ENCODE measurements at regions not wholly inside any gene's neighbourhood (a gene's known extent, or its start where the extent isn't known, plus 50 kb on each side); places are given as distances from the start of the nearest gene placed in this dataset.

DNA sequence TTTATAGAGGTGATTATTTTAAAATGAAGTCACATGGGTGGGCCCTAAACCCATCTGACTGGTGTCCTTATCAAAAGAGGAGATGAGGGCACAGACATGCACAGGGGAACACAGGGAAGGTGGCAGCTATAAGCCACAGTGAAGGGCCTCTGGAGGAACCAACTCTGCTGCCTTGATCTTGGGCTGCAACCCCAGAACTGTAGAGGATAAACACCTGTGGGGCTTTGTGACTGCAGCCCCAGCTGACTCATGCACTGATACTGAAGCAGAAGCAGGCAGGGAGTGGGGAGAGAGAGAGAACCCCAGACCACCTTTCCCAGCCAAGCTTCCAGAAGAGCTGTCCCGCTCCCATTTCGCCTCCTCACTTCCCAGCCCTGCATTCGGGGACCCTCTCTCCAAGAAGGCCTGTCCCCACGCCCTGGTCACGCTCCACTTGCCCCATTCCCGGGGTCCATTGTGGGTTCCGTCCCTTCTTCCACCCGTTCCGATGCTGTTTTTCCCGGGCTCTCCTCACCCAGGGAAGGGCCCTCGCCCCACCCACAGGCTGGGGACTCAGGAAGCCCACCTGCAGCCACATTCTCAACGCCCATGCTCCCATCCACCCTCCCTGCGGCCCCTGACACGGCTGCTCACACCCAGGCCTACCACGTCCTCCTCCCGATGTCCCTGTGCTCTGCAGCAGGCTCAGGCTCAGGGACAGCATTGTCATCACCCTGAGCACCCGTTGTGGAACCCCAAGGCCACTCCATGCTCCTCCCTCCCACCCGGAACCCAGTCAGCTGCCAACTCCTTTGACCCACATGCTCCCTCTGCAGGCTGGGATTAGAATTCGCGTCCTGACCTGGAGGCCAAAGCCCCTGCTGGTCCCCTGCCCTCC is 90.8 kb upstream of the SHANK2 start:
- H3K9ac ChIP-seq (ENCODE audit: low read length in 5 of 5) = no peak overlapping the region
- H3K36me3 ChIP-seq (ENCODE audit: control insufficient read depth in 5 of 5, insufficient read depth in 5 of 5, low read length in 5 of 5) = no peaks in the 10 kb centered on the region
- H3K27me3 ChIP-seq (ENCODE audit: control insufficient read depth in 5 of 5, insufficient read depth in 4 of 5, low read length in 5 of 5) = peaks cover 7 to 40% (median 22%) of the 10 kb centered on the region in 5 donors

DNA sequence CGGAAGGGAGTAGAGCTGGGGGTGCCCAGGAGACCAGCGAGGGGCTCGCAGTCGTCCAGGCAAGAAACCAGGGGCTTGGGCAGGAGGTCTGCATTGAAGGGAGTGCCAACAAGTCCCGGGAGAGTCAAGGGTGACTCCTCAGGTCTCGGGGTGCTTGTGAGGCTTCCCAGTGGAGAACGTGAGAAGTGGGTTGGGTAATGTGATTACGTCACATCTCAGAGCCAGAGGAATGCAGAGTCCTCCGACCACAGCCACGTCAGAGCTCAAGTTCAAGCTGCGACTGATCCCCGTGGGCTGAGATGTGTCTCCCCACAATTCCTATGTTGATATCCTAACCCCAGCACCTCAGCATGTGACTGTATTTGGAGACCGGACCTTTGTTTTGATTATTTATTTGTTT is 89.7 kb upstream of the SHANK2 start:
- no peaks in the 10 kb centered on the region for H3K9me3 ChIP-seq (ENCODE audit: control insufficient read depth in 5 of 5, low read length in 5 of 5)
- H3K4me1 ChIP-seq (ENCODE audit: control insufficient read depth in 5 of 5, insufficient read depth in 5 of 5, low read length in 5 of 5) = no peaks in the 10 kb centered on the region
- no peak overlapping the region for H3K4me3 ChIP-seq (ENCODE audit: low read depth in 1 of 5, low read length in 5 of 5)
- no peak overlapping the region for H3K9ac ChIP-seq (ENCODE audit: low read length in 5 of 5)
- peaks cover 7 to 44% (median 22%) of the 10 kb centered on the region in 5 donors for H3K27me3 ChIP-seq (ENCODE audit: control insufficient read depth in 5 of 5, insufficient read depth in 4 of 5, low read length in 5 of 5)
- no peaks in the 10 kb centered on the region for H3K36me3 ChIP-seq (ENCODE audit: control insufficient read depth in 5 of 5, insufficient read depth in 5 of 5, low read length in 5 of 5)
- no peak overlapping the region for H3K27ac ChIP-seq (ENCODE audit: low read depth, low read length)

More for the DNA sequence above, 90.8 kb upstream of the SHANK2 start:
- Histone ChIP-seq H3K9me3 (ENCODE audit: control insufficient read depth in 5 of 5, low read length in 5 of 5) (no peaks in the 10 kb centered on the region), H3K4me1 (ENCODE audit: control insufficient read depth in 5 of 5, insufficient read depth in 5 of 5, low read length in 5 of 5) (no peaks in the 10 kb centered on the region), H3K4me3 (ENCODE audit: low read depth in 1 of 5, low read length in 5 of 5) (no peak overlapping the region), H3K27ac (ENCODE audit: low read depth, low read length) (no peak overlapping the region)

DNA sequence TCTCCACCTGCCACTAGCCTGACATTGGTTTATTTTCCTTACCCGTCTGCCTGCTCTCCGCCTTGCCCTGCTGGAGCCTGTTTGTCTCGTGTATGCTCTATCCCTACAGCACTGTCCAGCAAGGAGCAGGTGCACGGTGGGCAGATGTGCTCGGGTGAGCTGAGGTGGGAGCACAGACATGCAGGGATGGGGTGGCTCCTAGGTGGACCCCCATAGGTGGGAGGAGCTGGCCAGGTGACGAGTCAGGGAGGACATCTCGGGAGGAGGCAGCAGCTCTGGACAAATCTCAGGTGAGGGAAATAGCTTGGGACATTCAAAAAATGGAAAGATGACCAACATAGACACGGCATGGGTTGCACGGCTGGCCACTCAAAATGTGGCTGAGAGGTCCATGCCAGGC is 89.2 kb upstream of the SHANK2 start:
- no peak overlapping the region for H3K9ac ChIP-seq (ENCODE audit: low read length in 5 of 5)
- no peak overlapping the region for H3K4me3 ChIP-seq (ENCODE audit: low read depth in 1 of 5, low read length in 5 of 5)
- H3K27ac ChIP-seq (ENCODE audit: low read depth, low read length) = no peak overlapping the region
- H3K27me3 ChIP-seq (ENCODE audit: control insufficient read depth in 5 of 5, insufficient read depth in 4 of 5, low read length in 5 of 5) = peaks cover 7 to 46% (median 22%) of the 10 kb centered on the region in 5 donors
- no peaks in the 10 kb centered on the region for H3K4me1 ChIP-seq (ENCODE audit: control insufficient read depth in 5 of 5, insufficient read depth in 5 of 5, low read length in 5 of 5)
- H3K36me3 ChIP-seq (ENCODE audit: control insufficient read depth in 5 of 5, insufficient read depth in 5 of 5, low read length in 5 of 5) = no peaks in the 10 kb centered on the region
- no peaks in the 10 kb centered on the region for H3K9me3 ChIP-seq (ENCODE audit: control insufficient read depth in 5 of 5, low read length in 5 of 5)

DNA sequence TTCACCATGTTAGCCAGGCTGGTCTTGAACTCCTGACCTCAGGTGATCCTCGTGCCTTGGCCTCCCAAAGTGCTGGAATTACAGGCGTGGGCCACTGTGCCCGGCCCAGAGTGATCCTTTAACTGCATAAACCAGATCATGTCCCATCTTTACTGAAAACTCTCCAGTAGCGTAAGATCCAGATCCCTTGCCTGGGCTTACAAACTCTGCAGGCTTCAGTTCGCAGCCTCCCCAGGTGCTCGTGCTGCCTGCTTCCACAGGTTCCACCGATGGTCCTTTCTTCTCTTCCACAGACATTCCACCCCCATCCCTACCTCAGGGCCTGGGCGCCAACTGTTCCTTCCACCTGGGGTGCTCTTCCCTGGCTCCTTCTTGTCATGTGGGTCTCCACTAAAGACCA is 88.8 kb upstream of the SHANK2 start:
- Histone ChIP-seq H3K4me1 (ENCODE audit: control insufficient read depth in 5 of 5, insufficient read depth in 5 of 5, low read length in 5 of 5) (no peaks in the 10 kb centered on the region), H3K36me3 (ENCODE audit: control insufficient read depth in 5 of 5, insufficient read depth in 5 of 5, low read length in 5 of 5) (no peaks in the 10 kb centered on the region), H3K27ac (ENCODE audit: low read depth, low read length) (no peak overlapping the region), H3K27me3 (ENCODE audit: control insufficient read depth in 5 of 5, insufficient read depth in 4 of 5, low read length in 5 of 5) (peaks cover 7 to 48% (median 22%) of the 10 kb centered on the region in 5 donors), H3K4me3 (ENCODE audit: low read depth in 1 of 5, low read length in 5 of 5) (no peak overlapping the region), H3K9ac (ENCODE audit: low read length in 5 of 5) (no peak overlapping the region), H3K9me3 (ENCODE audit: control insufficient read depth in 5 of 5, low read length in 5 of 5) (no peaks in the 10 kb centered on the region)

DNA sequence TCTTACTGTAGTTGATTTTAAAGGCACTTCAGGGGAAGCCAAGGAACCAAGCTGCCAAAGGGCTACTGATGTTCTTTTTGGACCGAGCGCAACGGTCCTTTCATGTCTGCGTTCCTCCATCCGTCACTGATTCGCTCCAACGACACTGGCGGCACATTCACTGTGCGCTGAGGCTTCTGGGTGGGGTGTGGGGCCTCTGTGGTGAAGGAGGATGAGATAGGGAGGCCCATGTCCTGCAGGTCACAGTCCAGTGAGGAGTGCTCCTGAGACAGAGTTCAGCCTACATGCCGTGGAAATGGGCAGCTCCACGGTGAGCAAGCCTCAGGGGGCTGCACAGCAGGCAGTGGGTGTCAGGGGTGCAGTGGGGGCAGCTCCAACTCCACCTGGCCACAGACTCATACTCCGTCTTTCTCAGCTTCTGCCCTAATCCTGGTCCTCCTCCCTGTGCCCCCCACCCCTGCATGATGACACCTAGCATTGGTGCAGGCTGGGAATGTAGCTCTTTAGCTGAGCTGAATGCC is 87.8 kb upstream of the SHANK2 start:
- Histone ChIP-seq H3K9me3 (ENCODE audit: control insufficient read depth in 5 of 5, low read length in 5 of 5) (no peaks in the 10 kb centered on the region), H3K4me1 (ENCODE audit: control insufficient read depth in 5 of 5, insufficient read depth in 5 of 5, low read length in 5 of 5) (no peaks in the 10 kb centered on the region), H3K4me3 (ENCODE audit: low read depth in 1 of 5, low read length in 5 of 5) (no peak overlapping the region), H3K36me3 (ENCODE audit: control insufficient read depth in 5 of 5, insufficient read depth in 5 of 5, low read length in 5 of 5) (no peaks in the 10 kb centered on the region), H3K9ac (ENCODE audit: low read length in 5 of 5) (no peak overlapping the region), H3K27ac (ENCODE audit: low read depth, low read length) (no peak overlapping the region), H3K27me3 (ENCODE audit: control insufficient read depth in 5 of 5, insufficient read depth in 4 of 5, low read length in 5 of 5) (peaks cover 7 to 44% (median 17%) of the 10 kb centered on the region in 5 donors)

DNA sequence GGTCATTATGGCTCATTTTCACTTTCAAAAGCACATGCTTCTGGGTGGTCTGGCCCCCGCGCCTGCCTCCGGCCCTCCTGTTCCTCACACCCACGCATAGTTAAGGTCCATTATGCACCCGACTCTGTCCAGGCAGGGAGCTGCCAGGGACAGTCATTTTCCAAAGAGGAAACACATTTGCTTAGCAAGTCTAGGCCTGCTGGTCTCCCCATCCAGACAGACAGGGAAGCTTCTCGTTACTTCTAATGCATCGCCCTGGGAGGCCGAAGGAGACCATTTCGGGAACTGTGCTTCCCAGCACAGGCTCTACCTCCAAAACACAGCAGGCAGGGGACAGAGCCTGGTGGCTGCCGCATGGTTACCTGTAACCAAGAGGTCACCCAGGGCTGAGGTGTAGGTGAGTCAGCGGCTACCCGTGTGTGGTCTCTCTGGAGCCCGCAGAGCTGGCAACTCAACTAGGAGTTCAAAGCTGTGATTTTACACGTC is 87.1 kb upstream of the SHANK2 start:
- Histone ChIP-seq H3K27ac (ENCODE audit: low read depth, low read length) (no peak overlapping the region), H3K9ac (ENCODE audit: low read length in 5 of 5) (no peak overlapping the region), H3K27me3 (ENCODE audit: control insufficient read depth in 5 of 5, insufficient read depth in 4 of 5, low read length in 5 of 5) (peaks cover 9 to 41% (median 17%) of the 10 kb centered on the region in 5 donors), H3K36me3 (ENCODE audit: control insufficient read depth in 5 of 5, insufficient read depth in 5 of 5, low read length in 5 of 5) (no peaks in the 10 kb centered on the region), H3K9me3 (ENCODE audit: control insufficient read depth in 5 of 5, low read length in 5 of 5) (no peaks in the 10 kb centered on the region), H3K4me3 (ENCODE audit: low read depth in 1 of 5, low read length in 5 of 5) (peak overlapping the region in 1 of 5 donors; percentile 36), H3K4me1 (ENCODE audit: control insufficient read depth in 5 of 5, insufficient read depth in 5 of 5, low read length in 5 of 5) (no peaks in the 10 kb centered on the region)

DNA sequence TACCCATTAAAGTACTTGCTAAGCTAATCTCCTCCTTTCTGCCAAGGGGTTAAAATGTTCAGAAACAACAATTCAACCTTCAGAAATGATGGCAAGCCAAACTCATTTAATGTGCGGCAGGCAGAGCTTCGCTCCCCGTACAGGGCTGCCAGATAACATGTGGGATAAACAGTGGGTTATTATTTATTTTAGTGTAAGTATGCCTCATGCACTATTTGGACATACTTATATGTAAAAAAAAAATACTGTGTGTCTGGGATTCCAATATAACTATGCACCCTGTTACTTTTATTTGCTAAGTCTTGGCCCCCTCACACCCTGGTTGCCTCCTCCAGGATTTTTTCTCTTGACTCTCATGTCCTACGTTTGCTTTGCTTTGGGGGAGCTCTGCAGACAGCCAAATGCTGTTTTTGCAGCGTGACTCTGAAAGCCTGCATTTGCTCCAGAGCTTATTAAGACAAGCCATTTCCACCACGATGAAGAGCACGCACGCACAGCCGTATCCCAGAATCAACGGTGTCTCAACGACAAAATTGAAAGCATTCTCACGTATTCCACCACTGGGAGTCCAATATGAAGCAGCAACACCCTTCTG is 86.5 kb upstream of the SHANK2 start:
- Histone ChIP-seq H3K9ac (ENCODE audit: low read length in 5 of 5) (no peak overlapping the region), H3K27ac (ENCODE audit: low read depth, low read length) (no peak overlapping the region)

DNA sequence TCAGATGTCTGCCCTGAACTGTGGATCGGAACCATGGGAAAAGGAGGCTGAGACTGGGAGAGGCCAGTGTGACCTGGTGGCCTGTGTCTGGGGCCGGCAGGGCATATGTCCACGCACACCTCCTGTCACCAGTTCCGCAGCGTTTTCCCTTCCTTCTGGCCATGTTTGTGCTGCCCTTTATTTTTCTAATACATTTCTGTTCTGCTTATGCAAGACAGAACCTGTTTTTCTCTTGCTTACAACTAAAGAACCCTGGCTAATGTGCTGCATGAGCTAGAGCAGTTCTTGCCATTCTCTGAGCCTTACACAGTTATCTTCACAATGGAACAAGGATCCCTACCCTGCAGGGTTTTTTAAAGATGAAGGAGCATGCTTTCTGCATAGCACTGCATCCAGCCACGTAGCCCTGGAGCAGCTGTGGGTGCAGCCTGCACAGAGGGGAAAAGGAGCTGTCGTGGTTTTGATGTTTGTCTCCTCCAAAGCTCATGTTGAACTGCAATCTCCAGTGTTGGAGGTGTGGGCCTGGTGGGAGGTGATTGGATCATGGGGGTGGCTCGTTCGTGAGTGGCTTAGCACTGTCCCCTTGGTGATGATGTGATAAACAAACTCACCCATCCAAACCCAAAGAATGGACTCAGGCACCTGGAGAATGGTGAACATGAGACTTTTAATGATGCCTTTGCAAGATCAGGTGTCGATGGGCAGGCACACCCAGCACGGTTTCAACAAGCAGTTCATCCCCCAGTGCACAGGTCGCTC is 84.8 kb upstream of the SHANK2 start:
- H3K36me3 ChIP-seq (ENCODE audit: control insufficient read depth in 5 of 5, insufficient read depth in 5 of 5, low read length in 5 of 5) = no peaks in the 10 kb centered on the region
- peaks cover 3 to 10% (median 8%) of the 10 kb centered on the region in 5 donors for H3K9me3 ChIP-seq (ENCODE audit: control insufficient read depth in 5 of 5, low read length in 5 of 5)
- no peaks in the 10 kb centered on the region for H3K4me1 ChIP-seq (ENCODE audit: control insufficient read depth in 5 of 5, insufficient read depth in 5 of 5, low read length in 5 of 5)
- H3K9ac ChIP-seq (ENCODE audit: low read length in 5 of 5) = no peak overlapping the region
- no peak overlapping the region for H3K27ac ChIP-seq (ENCODE audit: low read depth, low read length)
- H3K27me3 ChIP-seq (ENCODE audit: control insufficient read depth in 5 of 5, insufficient read depth in 4 of 5, low read length in 5 of 5) = peaks cover 5 to 32% (median 11%) of the 10 kb centered on the region in 5 donors
- no peak overlapping the region for H3K4me3 ChIP-seq (ENCODE audit: low read depth in 1 of 5, low read length in 5 of 5)

More for the DNA sequence above, 86.5 kb upstream of the SHANK2 start:
- Histone ChIP-seq H3K36me3 (ENCODE audit: control insufficient read depth in 5 of 5, insufficient read depth in 5 of 5, low read length in 5 of 5) (no peaks in the 10 kb centered on the region), H3K4me1 (ENCODE audit: control insufficient read depth in 5 of 5, insufficient read depth in 5 of 5, low read length in 5 of 5) (no peaks in the 10 kb centered on the region), H3K27me3 (ENCODE audit: control insufficient read depth in 5 of 5, insufficient read depth in 4 of 5, low read length in 5 of 5) (peaks cover 9 to 41% (median 12%) of the 10 kb centered on the region in 5 donors), H3K4me3 (ENCODE audit: low read depth in 1 of 5, low read length in 5 of 5) (peak overlapping the region in 1 of 5 donors; percentile 36), H3K9me3 (ENCODE audit: control insufficient read depth in 5 of 5, low read length in 5 of 5) (peaks cover 0 to 2% (median under 1%) of the 10 kb centered on the region in 5 donors)

DNA sequence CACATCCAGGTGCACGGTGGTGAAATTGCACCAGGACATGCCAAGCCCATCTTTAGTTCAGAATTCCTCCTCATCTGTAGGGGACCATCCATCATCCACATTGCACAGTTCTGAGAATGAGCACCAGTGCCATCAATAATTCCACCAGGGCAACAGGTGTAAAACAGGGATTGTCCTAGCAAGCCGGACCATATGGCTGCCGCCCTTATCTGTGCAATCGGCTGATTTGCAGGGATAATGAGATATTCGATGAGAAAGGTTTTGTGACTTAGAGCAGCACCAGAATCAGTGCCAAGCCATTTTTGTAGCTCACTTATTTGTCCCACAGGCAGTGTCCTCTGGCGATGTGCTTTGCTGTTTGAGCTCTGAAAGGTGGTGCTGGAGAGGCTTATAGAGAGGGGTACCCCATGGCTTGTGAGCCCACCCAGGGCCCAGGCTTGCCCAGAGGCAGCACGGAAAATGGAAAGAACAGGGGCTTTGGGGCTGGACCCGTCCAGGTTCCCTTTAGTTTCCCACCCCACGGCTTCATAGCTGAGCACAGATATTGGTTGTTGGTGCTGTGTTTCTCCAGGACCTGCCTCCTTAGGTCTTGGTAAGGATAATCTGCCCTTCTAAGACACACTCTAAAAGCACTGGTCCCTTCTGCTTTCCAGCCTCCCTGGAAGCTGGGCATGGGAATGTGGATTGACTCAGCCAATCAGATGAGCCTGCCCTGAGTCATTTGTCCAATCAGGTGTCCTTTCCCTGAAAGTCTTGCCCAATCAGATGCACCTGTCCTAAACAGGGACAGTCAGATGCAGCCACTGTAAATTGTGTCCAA is 84.0 kb upstream of the SHANK2 start:
- H3K9me3 ChIP-seq (ENCODE audit: control insufficient read depth in 5 of 5, low read length in 5 of 5) = peaks cover 3 to 10% (median 8%) of the 10 kb centered on the region in 5 donors
- no peaks in the 10 kb centered on the region for H3K36me3 ChIP-seq (ENCODE audit: control insufficient read depth in 5 of 5, insufficient read depth in 5 of 5, low read length in 5 of 5)
- H3K4me1 ChIP-seq (ENCODE audit: control insufficient read depth in 5 of 5, insufficient read depth in 5 of 5, low read length in 5 of 5) = no peaks in the 10 kb centered on the region
- H3K4me3 ChIP-seq (ENCODE audit: low read depth in 1 of 5, low read length in 5 of 5) = no peak overlapping the region
- H3K27ac ChIP-seq (ENCODE audit: low read depth, low read length) = no peak overlapping the region
- peaks cover 5 to 35% (median 11%) of the 10 kb centered on the region in 5 donors for H3K27me3 ChIP-seq (ENCODE audit: control insufficient read depth in 5 of 5, insufficient read depth in 4 of 5, low read length in 5 of 5)
- no peak overlapping the region for H3K9ac ChIP-seq (ENCODE audit: low read length in 5 of 5)
